ENCODE measurements at regions not wholly inside any gene's neighbourhood (a gene's known extent, or its start where the extent isn't known, plus 50 kb on each side); places are given as distances from the start of the nearest gene placed in this dataset.

- no peak for ATAC-seq
- no peak for TF ChIP-seq BACH2 (CRISPR knock-in tag; IDR thresholded peaks at IDR 0.05; ENCODE audit: borderline replicate concordance)
Measured at GRCh38 chr7:20270867-20271266, 53.7 kb upstream of the MACC1 start.

GRCh38 chr7:20275637-20276036 lies 55.1 kb upstream of the ITGB8 start:
- no peak for TF ChIP-seq ZFP3 (CRISPR knock-in tag; IDR thresholded peaks at IDR 0.05)
- TF ChIP-seq CREB5 (CRISPR knock-in tag; IDR thresholded peaks at IDR 0.05; ENCODE audit: low read depth): no peak
- no peak for TF ChIP-seq BACH2 (CRISPR knock-in tag; IDR thresholded peaks at IDR 0.05; ENCODE audit: borderline replicate concordance)
- no peak for TF ChIP-seq POU6F1 (CRISPR knock-in tag; IDR thresholded peaks at IDR 0.05; ENCODE audit: borderline replicate concordance, low read depth)
- TF ChIP-seq TOX (CRISPR knock-in tag; IDR thresholded peaks at IDR 0.05; ENCODE audit: borderline replicate concordance): no peak
- TF ChIP-seq ESRRG (CRISPR knock-in tag; IDR thresholded peaks at IDR 0.05): no peak
- TF ChIP-seq ISL1 (CRISPR knock-in tag; IDR thresholded peaks at IDR 0.05): no peak
- no peak for TF ChIP-seq ZNF70 (CRISPR knock-in tag; IDR thresholded peaks at IDR 0.05)
- TF ChIP-seq ARNTL (CRISPR knock-in tag; IDR thresholded peaks at IDR 0.05; ENCODE audit: borderline replicate concordance, low read depth): no peak
- no peak for TF ChIP-seq TCF4 (CRISPR knock-in tag; IDR thresholded peaks at IDR 0.05; ENCODE audit: borderline replicate concordance)
- TF ChIP-seq RARB (CRISPR knock-in tag; IDR thresholded peaks at IDR 0.05): no peak
- no peak for TF ChIP-seq ZNF565 (CRISPR knock-in tag; conservative IDR thresholded peaks at IDR 0.05; ENCODE audit: low read depth)
- no peak for ATAC-seq

- ATAC-seq: no peak
- no peak for TF ChIP-seq CSDC2 (CRISPR knock-in tag; IDR thresholded peaks at IDR 0.05)
- no peak for TF ChIP-seq TSHZ2 (CRISPR knock-in tag; IDR thresholded peaks at IDR 0.05)
- no peak for TF ChIP-seq PPARA (CRISPR knock-in tag; IDR thresholded peaks at IDR 0.05; ENCODE audit: borderline replicate concordance)
- no peak for TF ChIP-seq RARB (CRISPR knock-in tag; IDR thresholded peaks at IDR 0.05)
- TF ChIP-seq POU6F1 (CRISPR knock-in tag; IDR thresholded peaks at IDR 0.05; ENCODE audit: borderline replicate concordance, low read depth): no peak
- TF ChIP-seq PATZ1 (CRISPR knock-in tag; IDR thresholded peaks at IDR 0.05; ENCODE audit: borderline replicate concordance): no peak
- no peak for TF ChIP-seq SNAI2 (CRISPR knock-in tag; IDR thresholded peaks at IDR 0.05)
- TF ChIP-seq ZNF70 (CRISPR knock-in tag; IDR thresholded peaks at IDR 0.05): no peak
- no peak for TF ChIP-seq TCF4 (CRISPR knock-in tag; IDR thresholded peaks at IDR 0.05; ENCODE audit: borderline replicate concordance)
- TF ChIP-seq ZNF8 (CRISPR knock-in tag; IDR thresholded peaks at IDR 0.05): no peak
- no peak for TF ChIP-seq GLIS3 (CRISPR knock-in tag; IDR thresholded peaks at IDR 0.05)
- TF ChIP-seq ARNTL (CRISPR knock-in tag; IDR thresholded peaks at IDR 0.05; ENCODE audit: borderline replicate concordance, low read depth): no peak
Measured at GRCh38 chr7:20276705-20277472, 53.8 kb upstream of the ITGB8 start.
